COLO668 (cell line): ENCODE measurements at regions not wholly inside any gene's neighbourhood (a gene's known extent, or its start where the extent isn't known, plus 50 kb on each side); places are given as distances from the start of the nearest gene placed in this dataset.

ENCODE experiments used
- DNase-seq: peaks from one replicate; lab custom pipeline; 2025; ENCODE audit not compliant: unreplicated experiment; lab: John Stamatoyannopoulos, UW

DNA sequence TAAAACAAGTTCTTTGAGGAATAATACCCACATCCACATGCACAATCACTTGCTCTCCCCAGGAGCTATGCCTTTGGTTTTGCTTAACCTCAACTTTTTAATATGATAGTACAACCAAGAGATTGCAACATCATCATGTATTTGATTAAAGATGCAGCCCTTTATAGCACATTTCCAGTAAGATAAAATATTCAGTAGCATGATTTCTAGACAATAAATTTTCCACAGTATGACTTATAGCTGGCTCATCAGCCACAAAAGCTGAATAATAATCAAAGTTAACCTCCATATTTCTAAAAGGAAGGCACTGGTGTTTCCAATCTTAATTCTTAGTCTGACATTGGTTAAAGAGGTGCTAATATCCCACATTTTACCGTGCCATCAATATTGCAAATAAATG is 622.5 kb downstream of the TBL1XR1 start:
- DNase-seq, result no peak

DNA sequence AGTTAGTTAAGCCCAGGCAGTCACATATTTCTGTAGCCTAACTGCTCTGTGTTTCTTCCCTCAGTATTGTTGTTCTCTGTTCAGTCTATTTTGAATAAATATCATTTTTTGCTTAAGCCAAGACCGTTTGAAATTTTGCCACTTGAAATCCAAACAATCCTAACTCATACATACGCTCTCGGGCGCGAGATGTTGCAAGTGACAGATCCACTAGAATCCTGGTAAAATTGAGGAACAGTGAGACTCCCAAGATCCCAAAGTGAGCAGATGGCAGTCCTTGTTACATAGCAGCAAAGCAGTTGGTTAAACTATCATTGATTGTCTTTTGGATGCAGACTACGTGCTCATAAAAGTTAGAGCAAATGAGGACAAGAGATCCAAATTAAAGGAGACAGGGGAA is 625.4 kb downstream of the TBL1XR1 start:
- no peak for DNase-seq

- no peak for DNase-seq
These were observed 626.3 kb downstream of the TBL1XR1 start for GRCh38 chr3:176570992-176571391.

DNA sequence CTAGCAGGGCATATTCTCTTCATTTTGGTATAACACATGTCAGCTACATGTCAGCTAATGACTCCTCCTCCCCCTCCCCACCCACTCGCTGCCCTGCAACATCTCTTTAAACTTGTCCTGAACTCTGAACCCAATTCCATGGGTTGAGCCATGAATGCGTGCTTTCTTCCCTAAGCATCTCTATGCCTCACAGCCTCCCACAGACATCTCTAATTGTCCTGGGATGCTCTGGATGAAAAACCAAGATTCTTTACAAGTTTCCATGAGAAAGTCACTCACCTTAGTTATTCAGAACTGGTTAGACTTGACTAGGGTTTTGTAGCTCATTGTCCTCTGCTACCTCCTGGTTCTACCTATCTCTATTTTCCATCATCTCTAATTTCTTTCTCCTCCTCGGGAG is 629.1 kb downstream of the TBL1XR1 start:
- DNase-seq, result no peak

DNA sequence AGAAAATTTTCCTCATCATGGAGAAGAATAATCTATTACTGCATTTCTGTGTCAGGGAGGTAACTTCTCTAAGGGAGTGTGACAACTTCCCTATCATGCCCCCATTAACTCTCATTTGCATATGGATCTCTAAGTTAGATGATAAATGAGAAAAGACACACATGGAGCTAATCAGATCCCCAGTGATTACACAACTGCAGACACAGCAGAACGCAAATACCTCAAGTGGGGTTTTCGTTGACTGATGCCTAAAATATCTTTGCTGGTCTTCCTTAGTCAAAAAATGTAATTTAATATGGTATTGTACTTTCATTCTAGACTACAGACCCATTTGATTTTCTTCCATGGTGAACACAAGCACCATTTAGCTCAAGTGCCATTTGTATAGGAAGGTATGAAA is 630.5 kb downstream of the TBL1XR1 start:
- DNase-seq, result no peak

- no peak for DNase-seq
These were observed 635.0 kb downstream of the TBL1XR1 start for GRCh38 chr3:176562331-176562730.

DNA sequence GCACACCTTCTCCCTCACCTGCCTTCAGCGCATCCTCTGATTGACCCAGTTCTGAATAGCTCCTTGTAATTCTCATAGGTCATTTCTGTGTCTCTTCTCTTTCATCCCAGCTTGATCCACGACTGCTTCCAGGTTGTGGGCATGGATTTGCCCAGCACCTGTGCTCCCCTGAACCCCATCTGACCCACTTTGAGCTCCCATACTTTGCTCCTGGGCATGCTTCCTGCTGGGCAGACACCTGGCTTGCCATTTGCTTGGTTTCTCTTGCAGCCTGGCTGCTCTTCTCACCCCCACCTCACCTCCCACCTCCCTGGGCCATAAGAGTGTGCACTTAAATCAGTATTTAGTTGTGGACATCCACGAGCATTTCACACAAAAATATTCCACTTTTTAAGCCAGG is 635.5 kb downstream of the TBL1XR1 start:
- DNase-seq, result no peak

- no peak for DNase-seq
These were observed 642.3 kb downstream of the TBL1XR1 start for GRCh38 chr3:176554791-176555654.

DNA sequence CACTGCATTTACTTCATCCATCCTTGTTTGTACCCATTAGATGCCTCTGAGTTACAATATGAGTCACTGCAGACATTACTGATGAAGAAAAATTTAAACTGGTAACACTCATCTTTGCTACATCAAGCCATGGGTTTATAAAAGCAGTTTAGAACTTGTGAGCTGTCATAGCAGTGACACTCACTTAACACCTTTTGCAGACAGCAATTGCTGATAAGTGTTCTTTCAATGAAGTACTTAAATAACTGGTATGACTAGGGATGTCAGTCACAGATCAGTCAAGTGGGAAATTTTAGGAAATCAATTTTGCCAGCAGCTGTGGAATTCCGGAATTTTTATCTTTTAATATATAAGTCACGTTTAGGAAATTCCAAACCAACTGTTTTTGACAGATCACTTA is 643.0 kb downstream of the TBL1XR1 start:
- no peak for DNase-seq

DNA sequence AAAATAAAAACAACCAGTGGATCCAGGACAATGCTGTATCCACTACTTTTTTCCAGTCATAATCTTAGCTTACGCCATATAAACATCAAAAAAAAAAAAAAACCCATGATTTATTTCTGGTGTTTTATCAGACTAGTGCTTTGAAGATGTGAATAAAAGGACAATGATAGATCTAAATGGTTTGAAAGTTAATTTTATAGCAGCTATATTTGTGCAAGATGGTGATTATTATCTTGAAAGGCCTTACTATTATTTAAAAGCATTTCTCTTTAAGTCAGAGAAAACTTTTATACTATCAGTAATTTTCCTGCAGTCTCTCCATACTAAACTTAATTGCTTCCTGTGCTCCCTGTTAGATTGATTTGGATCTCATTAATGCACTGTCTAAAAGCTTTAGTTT is 670.3 kb downstream of the TBL1XR1 start:
- no peak for DNase-seq

DNA sequence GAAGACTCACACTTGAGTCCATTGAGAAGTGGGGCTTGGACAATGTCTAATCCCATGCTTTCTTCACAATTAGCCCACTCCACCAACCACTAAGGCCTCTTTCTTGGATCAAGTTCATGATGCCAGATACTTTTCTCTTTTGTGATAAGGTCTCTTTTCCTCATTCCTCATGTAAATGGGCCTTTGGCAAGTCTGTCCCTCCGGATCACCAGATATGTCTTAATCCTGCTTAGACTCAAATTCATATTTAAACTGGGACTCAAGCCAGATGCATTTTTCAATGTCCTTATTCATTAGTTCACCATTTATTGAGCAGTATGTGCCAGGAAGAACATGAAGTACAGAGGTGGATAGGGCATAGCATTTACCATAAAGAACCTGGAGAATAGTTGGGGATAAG is 671.1 kb downstream of the TBL1XR1 start:
- DNase-seq, result no peak

GRCh38 chr3:176523114-176523513 is 674.2 kb downstream of the TBL1XR1 start:
- no peak for DNase-seq

DNA sequence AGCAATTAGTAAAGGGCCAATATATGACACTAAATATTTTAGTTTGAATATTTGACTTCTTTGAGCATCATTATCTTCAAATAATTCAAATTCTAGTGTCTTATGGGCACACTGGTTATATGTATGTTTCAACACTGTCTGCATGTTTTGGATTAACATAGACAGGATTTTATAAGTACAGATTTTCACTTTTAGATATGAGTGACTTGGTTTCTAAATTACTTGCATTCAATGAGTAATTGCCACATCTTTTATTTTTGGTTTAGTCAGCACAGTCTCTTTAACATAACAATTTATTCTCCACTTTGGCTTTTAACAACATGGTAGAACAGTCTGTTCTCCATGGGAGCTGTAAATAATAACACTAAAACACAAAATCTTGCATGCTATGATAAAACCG is 674.8 kb downstream of the TBL1XR1 start:
- DNase-seq, result no peak

DNA sequence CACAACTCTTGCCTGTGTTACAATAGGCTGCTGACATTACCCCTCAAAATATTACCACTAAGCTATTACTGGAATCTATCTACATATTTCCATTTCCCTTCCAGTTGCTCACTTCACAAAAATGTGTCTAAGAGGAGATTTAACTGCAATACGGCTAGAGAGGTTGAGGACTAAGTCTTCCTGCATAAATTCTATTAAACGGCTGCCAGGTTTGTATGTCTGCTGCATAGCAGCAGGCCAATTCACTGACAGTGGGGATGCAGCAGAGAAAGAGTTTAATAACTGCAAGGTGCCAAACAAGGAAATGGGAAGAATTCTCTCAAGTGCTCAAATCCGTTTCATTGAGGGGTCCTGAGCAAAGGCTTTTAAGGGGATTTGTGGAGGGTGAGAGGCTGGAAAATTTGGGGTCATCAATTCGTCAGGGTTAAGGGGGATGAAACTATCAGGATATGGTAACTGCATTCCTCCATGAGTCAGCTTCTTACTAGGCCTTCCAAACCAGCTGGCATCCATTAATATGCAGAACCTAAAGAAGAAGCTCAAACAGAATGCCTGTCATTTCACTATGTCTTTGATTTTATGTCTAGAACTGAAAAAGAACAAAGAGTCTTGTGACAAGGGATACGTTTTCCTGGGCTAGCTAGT is 675.6 kb downstream of the TBL1XR1 start:
- no peak for DNase-seq

DNA sequence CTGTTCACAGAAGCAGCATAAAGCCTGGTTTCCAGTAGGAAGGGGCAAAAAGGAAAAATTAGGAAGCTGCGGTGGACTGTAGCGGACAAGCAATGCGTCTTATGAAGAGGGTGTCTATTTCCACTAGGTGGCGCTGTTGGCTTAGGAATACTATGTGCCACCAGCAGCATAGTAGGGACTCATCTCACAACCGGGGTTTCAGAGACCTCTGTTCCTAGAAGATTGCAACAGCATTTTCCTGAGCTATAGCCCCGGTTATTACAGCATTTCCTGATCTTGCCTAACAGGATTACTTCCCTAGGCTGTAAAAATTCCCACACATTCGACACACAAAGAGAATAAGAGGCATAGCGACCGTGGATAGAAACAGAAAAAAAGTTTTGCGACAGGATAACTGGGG is 683.0 kb downstream of the TBL1XR1 start:
- peak; percentile 2 for DNase-seq

GRCh38 chr3:176513604-176514003 is 683.7 kb downstream of the TBL1XR1 start:
- DNase-seq, result peak; percentile 15

DNA sequence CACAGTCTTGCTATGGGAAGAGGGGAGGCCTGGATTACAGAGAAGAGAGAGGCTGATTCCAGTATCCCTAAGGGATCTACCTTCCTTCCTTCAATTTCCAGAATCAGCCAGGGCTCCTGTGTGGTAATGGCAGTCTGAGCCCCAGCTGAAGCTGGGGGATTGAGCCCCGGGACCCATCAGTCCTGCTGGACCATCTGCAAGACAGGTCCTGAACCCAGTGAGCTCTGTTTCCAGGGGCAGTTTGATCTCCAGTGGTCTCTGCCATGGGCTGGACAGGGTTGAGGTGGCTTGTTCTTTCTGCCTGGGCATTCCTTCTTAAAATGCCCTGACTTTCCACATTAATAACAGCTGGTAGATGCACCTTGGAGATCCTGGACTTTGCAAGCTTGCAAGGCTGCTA is 685.2 kb downstream of the TBL1XR1 start:
- no peak for DNase-seq

DNA sequence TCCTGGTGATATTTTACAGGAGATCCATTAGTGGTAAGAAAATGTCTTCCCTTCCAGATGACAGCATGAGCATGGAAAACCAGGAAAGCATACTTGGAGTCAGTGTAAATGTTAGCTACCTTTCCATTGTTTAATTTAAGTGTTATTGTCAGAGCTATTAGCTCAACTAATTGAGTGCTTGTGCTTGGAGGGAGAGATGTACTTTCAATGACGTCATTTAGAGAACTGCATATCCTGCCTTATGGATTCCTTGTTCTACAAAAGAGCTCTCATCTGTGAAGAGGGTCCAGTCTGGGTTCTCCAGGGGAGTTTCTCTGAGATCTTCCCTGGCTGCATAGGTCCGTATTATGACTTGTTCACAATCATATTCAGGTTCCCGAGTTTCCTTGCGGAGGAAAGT is 687.2 kb downstream of the TBL1XR1 start:
- DNase-seq, result no peak

DNA sequence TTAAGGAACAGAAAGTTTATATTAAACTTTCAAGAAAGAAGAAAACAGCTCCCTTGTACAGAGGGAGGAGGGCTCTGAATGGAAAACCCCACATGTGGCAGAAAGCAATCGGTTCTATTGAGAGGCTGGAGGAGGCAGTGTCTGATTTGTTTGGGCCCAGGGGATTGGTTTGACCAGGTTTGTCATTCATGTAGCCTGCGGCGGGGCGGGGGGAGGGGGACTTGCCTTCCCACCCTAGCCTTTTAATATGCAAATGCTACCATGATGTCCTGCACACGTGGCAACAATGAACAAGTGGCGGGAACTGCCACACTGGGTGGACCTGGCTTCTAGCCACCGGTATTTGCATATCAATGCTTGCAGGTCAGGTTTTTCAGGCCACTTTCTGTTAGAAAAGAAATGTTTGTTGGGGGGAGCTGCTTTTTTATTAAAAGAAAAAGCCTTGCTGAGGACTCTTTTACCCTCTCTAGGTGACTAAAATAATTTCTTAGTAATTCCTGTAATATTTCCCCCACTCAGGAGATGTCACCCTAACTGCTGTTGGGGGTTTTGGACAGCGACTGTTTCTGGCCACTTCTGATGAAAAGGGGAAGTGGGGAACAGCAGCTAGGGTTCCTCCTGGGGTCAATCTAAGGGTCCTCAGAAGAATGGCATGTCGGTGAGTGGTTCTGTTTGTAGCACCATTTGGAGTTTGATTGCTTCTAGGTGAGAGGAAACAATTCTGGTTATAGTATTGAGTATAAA is 691.2 kb downstream of the TBL1XR1 start:
- no peak for DNase-seq

GRCh38 chr3:176491084-176491483 is 706.2 kb downstream of the TBL1XR1 start:
- no peak for DNase-seq

DNA sequence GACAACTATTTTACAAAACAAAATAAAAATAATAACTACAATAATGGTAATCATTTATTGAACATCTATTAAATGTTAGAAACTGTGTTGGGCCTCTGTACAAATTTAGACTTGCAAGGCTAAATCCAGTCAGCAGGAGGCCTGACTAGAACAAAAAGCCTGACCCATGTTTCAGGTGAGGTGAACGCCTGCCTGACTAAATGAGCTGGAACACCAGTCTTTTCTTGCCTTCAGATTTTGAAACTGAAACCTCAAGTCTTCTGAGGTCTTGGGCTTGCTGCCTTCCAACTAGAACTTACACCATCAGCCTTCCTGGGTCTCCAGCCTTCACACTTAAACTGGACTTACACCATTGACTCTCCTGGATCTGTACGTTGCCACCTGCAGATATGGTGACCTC is 706.9 kb downstream of the TBL1XR1 start:
- no peak for DNase-seq

DNA sequence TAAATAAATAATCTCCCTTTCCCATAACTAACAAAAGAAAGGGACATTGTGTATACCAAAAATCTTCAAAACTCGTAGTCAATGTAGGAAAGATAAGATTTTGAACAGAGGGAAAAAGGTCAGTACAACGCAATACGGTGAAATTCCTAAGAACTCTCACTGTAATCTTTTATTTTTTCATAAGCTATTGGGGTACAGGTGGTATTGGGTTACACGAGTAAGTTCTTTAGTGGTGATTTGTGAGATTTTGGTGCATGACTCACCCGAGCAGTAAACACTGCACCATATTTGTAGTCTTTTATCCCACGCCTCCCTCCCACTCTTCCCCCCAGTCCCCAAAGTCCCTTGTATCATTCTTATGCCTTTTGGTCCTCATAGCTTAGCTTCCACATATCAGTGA is 718.0 kb downstream of the TBL1XR1 start:
- DNase-seq, result no peak
